K562 (cell line): ENCODE measurements at regions not wholly inside any gene's neighbourhood (a gene's known extent, or its start where the extent isn't known, plus 50 kb on each side); places are given as distances from the start of the nearest gene placed in this dataset.

Experiments
- CBX8 ChIP-seq: fragments of 200-600 bp; sonication (generic); IDR thresholded peaks from 2 replicates; pipeline ENCODE4 v1.6.1; 2012; ENCODE audit warnings: borderline replicate concordance, mixed run types, low read depth, mild to moderate bottlenecking, moderate library complexity, mixed read lengths, low read length, control low read depth, inconsistent platforms; ENCODE audit not compliant: poor library complexity, severe bottlenecking; ENCODE audit errors: extremely low read depth
- SIN3A ChIP-seq, 2 experiments: fragments of 150-350 bp in 1 of 2; IDR thresholded peaks; 2 replicates each; pipeline ENCODE4 v1.6.1; 2011 to 2016; ENCODE audit warnings: borderline replicate concordance in 2 of 2, low read depth in 2 of 2, low read length in 2 of 2, mild to moderate bottlenecking in 2 of 2, moderate library complexity in 2 of 2; ENCODE audit not compliant: control insufficient read depth in 1 of 2
- TAF7 ChIP-seq: fragments of 450-650 bp; IDR thresholded peaks from 2 replicates; pipeline ENCODE4 v1.6.1; 2016; ENCODE audit warnings: missing genetic modification characterization, missing compliant biosample characterization
- TF ChIP-seq, protein P1 (sequence below), 2 experiments: fragments of 450-650 bp in 1 of 2; sonication (generic) in 1 of 2; formaldehyde crosslinking in 1 of 2; IDR thresholded peaks in 1 of 2; conservative IDR thresholded peaks in 1 of 2; 2 replicates each; pipeline versions ENCODE4 v1.6.1 to v1.8.1; 2016 to 2023; ENCODE audit warnings: mild to moderate bottlenecking in 2 of 2, moderate library complexity in 2 of 2, inconsistent platforms in 1 of 2, missing genetic modification reagents in 1 of 2
- TF ChIP-seq, protein P2 (sequence below): IDR thresholded peaks from 2 replicates; pipeline ENCODE4 v1.6.1; 2011; ENCODE audit warnings: borderline replicate concordance, low read depth, mild to moderate bottlenecking, moderate library complexity, low read length; ENCODE audit not compliant: insufficient read depth, poor library complexity, severe bottlenecking

DNA sequence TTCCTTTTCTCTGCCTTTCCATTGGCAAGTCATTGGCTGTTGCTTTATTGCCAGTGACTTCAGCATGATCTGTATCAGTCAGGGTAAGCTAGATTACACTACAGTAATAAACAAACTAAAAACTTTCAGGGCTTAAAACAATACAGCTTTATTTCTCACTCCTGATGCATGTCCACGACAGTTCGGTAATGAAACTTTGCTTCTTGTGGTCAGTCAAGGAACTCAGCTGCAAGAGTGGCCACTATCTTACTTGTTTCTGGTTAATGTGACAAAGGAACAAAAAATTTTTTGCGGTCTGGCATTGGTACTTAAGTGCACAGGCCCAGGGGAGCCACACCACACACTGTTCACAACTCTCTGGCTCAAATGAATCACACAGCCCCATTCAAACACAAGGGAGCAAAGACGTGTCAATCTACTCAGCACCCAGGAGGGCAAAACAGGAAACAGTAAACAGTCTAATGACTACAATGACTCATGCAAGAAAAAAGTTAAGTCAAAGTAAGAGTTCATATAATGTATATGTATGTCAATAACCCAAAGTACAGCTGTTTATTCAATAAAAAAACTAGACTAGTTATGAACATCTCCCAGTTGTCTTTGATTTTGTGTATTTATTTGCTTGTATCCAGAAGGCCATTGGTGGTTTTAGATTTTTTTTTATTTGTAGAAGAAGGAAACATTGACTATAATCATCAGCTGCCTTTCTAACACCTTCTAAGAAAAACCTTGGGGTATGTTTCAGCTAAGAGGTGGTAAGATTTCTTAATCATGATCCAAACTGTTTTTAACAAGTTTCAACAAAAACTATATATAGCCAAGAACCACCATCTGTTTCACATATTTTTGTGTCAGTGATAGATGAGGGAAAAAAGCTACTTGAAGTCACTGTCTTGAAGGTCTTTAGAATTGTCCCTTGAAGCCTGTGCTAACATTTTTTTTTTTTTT lies 134.4 kb upstream of the FAM3C start (continued):
- TF ChIP-seq TAF7 (tag) (no peak), CBX8 (no peak), SIN3A (IDR thresholded peaks at IDR 0.05; ENCODE audit: borderline replicate concordance in 2 of 2, control insufficient read depth in 1 of 2, low read depth in 2 of 2, low read length in 2 of 2) (no peak)
- TF ChIP-seq, protein P1, sequence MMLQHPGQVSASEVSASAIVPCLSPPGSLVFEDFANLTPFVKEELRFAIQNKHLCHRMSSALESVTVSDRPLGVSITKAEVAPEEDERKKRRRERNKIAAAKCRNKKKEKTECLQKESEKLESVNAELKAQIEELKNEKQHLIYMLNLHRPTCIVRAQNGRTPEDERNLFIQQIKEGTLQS (IDR thresholded peaks at IDR 0.05), result peak; percentile 56; the same call in 1 of the 2 replicates
- TF ChIP-seq, protein P1 (CRISPR knock-in tag; conservative IDR thresholded peaks at IDR 0.05), result no peak
- TF ChIP-seq, protein P2, sequence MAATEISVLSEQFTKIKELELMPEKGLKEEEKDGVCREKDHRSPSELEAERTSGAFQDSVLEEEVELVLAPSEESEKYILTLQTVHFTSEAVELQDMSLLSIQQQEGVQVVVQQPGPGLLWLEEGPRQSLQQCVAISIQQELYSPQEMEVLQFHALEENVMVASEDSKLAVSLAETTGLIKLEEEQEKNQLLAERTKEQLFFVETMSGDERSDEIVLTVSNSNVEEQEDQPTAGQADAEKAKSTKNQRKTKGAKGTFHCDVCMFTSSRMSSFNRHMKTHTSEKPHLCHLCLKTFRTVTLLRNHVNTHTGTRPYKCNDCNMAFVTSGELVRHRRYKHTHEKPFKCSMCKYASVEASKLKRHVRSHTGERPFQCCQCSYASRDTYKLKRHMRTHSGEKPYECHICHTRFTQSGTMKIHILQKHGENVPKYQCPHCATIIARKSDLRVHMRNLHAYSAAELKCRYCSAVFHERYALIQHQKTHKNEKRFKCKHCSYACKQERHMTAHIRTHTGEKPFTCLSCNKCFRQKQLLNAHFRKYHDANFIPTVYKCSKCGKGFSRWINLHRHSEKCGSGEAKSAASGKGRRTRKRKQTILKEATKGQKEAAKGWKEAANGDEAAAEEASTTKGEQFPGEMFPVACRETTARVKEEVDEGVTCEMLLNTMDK, result no peak
- TF ChIP-seq, all 486 proteins: peak for 10
